ENCODE measurements at regions not wholly inside any gene's neighbourhood (a gene's known extent, or its start where the extent isn't known, plus 50 kb on each side); places are given as distances from the start of the nearest gene placed in this dataset.
"Not testable (repeated sequence)": the region's sequence is repeated elsewhere in the genome, so short reads cannot be mapped to it uniquely, and the experiment has no call there.

GRCh38 chr4:141484298-141484697 lies 152.1 kb upstream of the IL15 start:
- H3K27me3 Mint-ChIP-seq; H3K36me3 ChIP-seq (ENCODE audit: control insufficient read depth, insufficient read depth, low read length); ATAC-seq (ENCODE audit: low read depth in 2 of 2); H3K4me3 ChIP-seq (ENCODE audit: low read depth, low read length); H3K36me3 Mint-ChIP-seq; H3K27me3 ChIP-seq (ENCODE audit: control insufficient read depth, insufficient read depth, low read length); H3K27ac ChIP-seq (ENCODE audit: insufficient read depth, low read length, poor library complexity, severe bottlenecking); H3K4me1 ChIP-seq (ENCODE audit: control insufficient read depth, insufficient read depth, low read length, poor library complexity, severe bottlenecking); H3K4me1 Mint-ChIP-seq; H3K27ac Mint-ChIP-seq; H3K4me3 Mint-ChIP-seq; DNase-seq: not testable (repeated sequence)
- H3K9me3 ChIP-seq (ENCODE audit: control insufficient read depth in 2 of 2, low read length in 2 of 2), result peaks cover 3 to 18% of the 10 kb centered on the region in 2 experiments
- peaks cover 5 to 33% (median 8%) of the 10 kb centered on the region in 7 donors for H3K9me3 Mint-ChIP-seq

DNA sequence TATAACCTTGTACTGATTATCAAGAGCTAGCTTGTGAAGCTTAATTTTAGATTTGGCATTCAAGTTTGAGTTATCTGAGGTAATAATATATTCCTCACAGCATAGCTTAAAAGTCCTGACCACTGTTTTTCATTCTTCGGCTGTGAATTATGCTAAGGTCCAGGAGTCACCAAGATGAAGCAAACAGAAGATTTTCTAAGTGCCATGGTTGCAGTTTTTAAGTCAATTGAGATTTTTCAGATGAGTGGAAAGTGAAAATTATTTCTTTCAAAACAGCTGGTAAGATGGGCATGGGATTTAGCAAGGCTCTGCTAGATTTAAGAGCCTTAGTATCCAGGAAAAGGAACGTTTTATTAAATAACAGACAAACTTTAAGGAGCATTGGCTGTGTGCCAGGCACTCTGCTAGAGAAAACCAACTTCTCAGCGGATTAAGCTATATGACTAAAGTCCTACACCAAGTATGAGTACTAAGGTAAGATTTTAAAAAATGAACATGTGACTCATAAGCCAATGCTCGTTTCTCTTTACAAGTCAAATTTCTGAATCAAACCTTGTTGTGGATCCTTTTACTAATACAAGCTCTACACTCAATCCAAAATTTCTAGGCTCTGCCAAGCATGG lies 149.9 kb upstream of the IL15 start:
- no peak overlapping the region for H3K27ac Mint-ChIP-seq
- no peaks in the 10 kb centered on the region for H3K27me3 Mint-ChIP-seq
- peaks cover 0 to 18% (median 6%) of the 10 kb centered on the region in 7 donors for H3K9me3 Mint-ChIP-seq
- no peaks in the 10 kb centered on the region for H3K27me3 ChIP-seq (ENCODE audit: control insufficient read depth, insufficient read depth, low read length)
- no peak for ATAC-seq (ENCODE audit: low read depth in 2 of 2)
- DNase-seq, result no peak
- no peaks in the 10 kb centered on the region for H3K4me1 ChIP-seq (ENCODE audit: control insufficient read depth, insufficient read depth, low read length, poor library complexity, severe bottlenecking)
- no peaks in the 10 kb centered on the region for H3K36me3 ChIP-seq (ENCODE audit: control insufficient read depth, insufficient read depth, low read length)
- H3K4me1 Mint-ChIP-seq, result no peaks in the 10 kb centered on the region
- peaks cover 0 to 9% of the 10 kb centered on the region in 2 experiments for H3K9me3 ChIP-seq (ENCODE audit: control insufficient read depth in 2 of 2, low read length in 2 of 2)
- no peak overlapping the region for H3K4me3 Mint-ChIP-seq
- H3K4me3 ChIP-seq (ENCODE audit: low read depth, low read length), result no peak overlapping the region
- H3K36me3 Mint-ChIP-seq, result no peaks in the 10 kb centered on the region
- H3K27ac ChIP-seq (ENCODE audit: insufficient read depth, low read length, poor library complexity, severe bottlenecking), result no peak overlapping the region

- H3K4me3 Mint-ChIP-seq, result no peak overlapping the region
These were observed 138.8 kb upstream of the IL15 start for GRCh38 chr4:141497627-141498026.

GRCh38 chr4:141499261-141499853 lies 137.0 kb upstream of the IL15 start:
- no peak overlapping the region for H3K27ac ChIP-seq (ENCODE audit: insufficient read depth, low read length, poor library complexity, severe bottlenecking)
- no peaks in the 10 kb centered on the region for H3K27me3 ChIP-seq (ENCODE audit: control insufficient read depth, insufficient read depth, low read length)
- no peaks in the 10 kb centered on the region for H3K36me3 ChIP-seq (ENCODE audit: control insufficient read depth, insufficient read depth, low read length)
- H3K4me1 ChIP-seq (ENCODE audit: control insufficient read depth, insufficient read depth, low read length, poor library complexity, severe bottlenecking), result no peaks in the 10 kb centered on the region
- H3K4me1 Mint-ChIP-seq, result no peaks in the 10 kb centered on the region
- peaks cover 4% of the 10 kb centered on the region for H3K27me3 Mint-ChIP-seq
- DNase-seq (no peak), ATAC-seq (ENCODE audit: low read depth in 2 of 2) (no peak)
- no peak overlapping the region for H3K4me3 Mint-ChIP-seq
- H3K9me3 ChIP-seq (ENCODE audit: control insufficient read depth in 2 of 2, low read length in 2 of 2), result no peaks in the 10 kb centered on the region
- no peak overlapping the region for H3K4me3 ChIP-seq (ENCODE audit: low read depth, low read length)
- no peak overlapping the region for H3K27ac Mint-ChIP-seq
- H3K36me3 Mint-ChIP-seq, result no peaks in the 10 kb centered on the region
- H3K9me3 Mint-ChIP-seq, result peaks cover 0 to 2% (median 0%) of the 10 kb centered on the region in 7 donors

More at GRCh38 chr4:141497627-141498026, 138.8 kb upstream of the IL15 start:
- Mint-ChIP-seq H3K9me3 (peaks cover 0 to 2% (median 0%) of the 10 kb centered on the region in 7 donors), H3K36me3 (no peaks in the 10 kb centered on the region), H3K27ac (no peak overlapping the region), H3K27me3 (peaks cover 4% of the 10 kb centered on the region), H3K4me1 (no peaks in the 10 kb centered on the region)
- no peak for DNase-seq
- H3K4me3 ChIP-seq (ENCODE audit: low read depth, low read length), result no peak overlapping the region
- no peaks in the 10 kb centered on the region for H3K36me3 ChIP-seq (ENCODE audit: control insufficient read depth, insufficient read depth, low read length)
- no peaks in the 10 kb centered on the region for H3K9me3 ChIP-seq (ENCODE audit: control insufficient read depth in 2 of 2, low read length in 2 of 2)
- no peaks in the 10 kb centered on the region for H3K27me3 ChIP-seq (ENCODE audit: control insufficient read depth, insufficient read depth, low read length)
- H3K4me1 ChIP-seq (ENCODE audit: control insufficient read depth, insufficient read depth, low read length, poor library complexity, severe bottlenecking), result no peaks in the 10 kb centered on the region
- H3K27ac ChIP-seq (ENCODE audit: insufficient read depth, low read length, poor library complexity, severe bottlenecking), result no peak overlapping the region
- ATAC-seq (ENCODE audit: low read depth in 2 of 2), result no peak

DNA sequence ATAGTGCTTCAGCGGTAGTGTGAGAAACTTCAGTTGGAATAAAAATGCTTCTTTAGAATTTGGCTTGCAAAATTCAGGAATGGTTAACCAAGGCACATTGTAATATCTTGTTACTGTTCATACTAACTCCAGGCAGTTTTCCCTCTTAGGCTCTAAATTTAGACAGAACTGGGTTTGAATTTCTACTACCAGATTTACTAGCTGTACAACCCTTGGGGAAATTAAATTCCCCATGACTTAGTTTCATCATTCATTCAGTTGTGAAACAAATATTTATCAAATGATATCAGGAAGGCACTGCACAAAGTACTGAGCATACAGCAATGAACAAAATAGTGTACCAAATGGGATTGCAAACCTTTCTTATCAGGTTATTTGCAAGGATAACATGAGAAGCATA lies 135.0 kb upstream of the IL15 start:
- H3K4me1 ChIP-seq (ENCODE audit: control insufficient read depth, insufficient read depth, low read length, poor library complexity, severe bottlenecking), result no peaks in the 10 kb centered on the region
- no peak overlapping the region for H3K27ac ChIP-seq (ENCODE audit: insufficient read depth, low read length, poor library complexity, severe bottlenecking)
- no peaks in the 10 kb centered on the region for H3K27me3 ChIP-seq (ENCODE audit: control insufficient read depth, insufficient read depth, low read length)
- H3K36me3 ChIP-seq (ENCODE audit: control insufficient read depth, insufficient read depth, low read length), result no peaks in the 10 kb centered on the region
- no peaks in the 10 kb centered on the region for H3K9me3 ChIP-seq (ENCODE audit: control insufficient read depth in 2 of 2, low read length in 2 of 2)
- Mint-ChIP-seq H3K4me1 (no peaks in the 10 kb centered on the region), H3K27me3 (no peaks in the 10 kb centered on the region), H3K36me3 (no peaks in the 10 kb centered on the region), H3K4me3 (no peak overlapping the region), H3K9me3 (peaks cover 0 to 2% (median 0%) of the 10 kb centered on the region in 7 donors), H3K27ac (no peak overlapping the region)
- ATAC-seq (ENCODE audit: low read depth in 2 of 2) (no peak), DNase-seq (no peak)
- no peak overlapping the region for H3K4me3 ChIP-seq (ENCODE audit: low read depth, low read length)

- H3K27ac Mint-ChIP-seq, result no peak overlapping the region
- Histone ChIP-seq H3K36me3 (ENCODE audit: control insufficient read depth, insufficient read depth, low read length) (no peaks in the 10 kb centered on the region), H3K9me3 (ENCODE audit: control insufficient read depth in 2 of 2, low read length in 2 of 2) (no peaks in the 10 kb centered on the region), H3K4me1 (ENCODE audit: control insufficient read depth, insufficient read depth, low read length, poor library complexity, severe bottlenecking) (no peaks in the 10 kb centered on the region), H3K27me3 (ENCODE audit: control insufficient read depth, insufficient read depth, low read length) (no peaks in the 10 kb centered on the region), H3K4me3 (ENCODE audit: low read depth, low read length) (no peak overlapping the region), H3K27ac (ENCODE audit: insufficient read depth, low read length, poor library complexity, severe bottlenecking) (no peak overlapping the region)
- no peak overlapping the region for H3K4me3 Mint-ChIP-seq
- no peaks in the 10 kb centered on the region for H3K27me3 Mint-ChIP-seq
- ATAC-seq (ENCODE audit: low read depth in 2 of 2) (no peak), DNase-seq (no peak)
- no peaks in the 10 kb centered on the region for H3K36me3 Mint-ChIP-seq
- H3K9me3 Mint-ChIP-seq, result peaks cover 0 to 2% (median 0%) of the 10 kb centered on the region in 7 donors
- H3K4me1 Mint-ChIP-seq, result no peaks in the 10 kb centered on the region
These were observed 134.5 kb upstream of the IL15 start for GRCh38 chr4:141501931-141502330.

GRCh38 chr4:141502755-141503154 lies 133.6 kb upstream of the IL15 start:
- no peaks in the 10 kb centered on the region for H3K4me1 ChIP-seq (ENCODE audit: control insufficient read depth, insufficient read depth, low read length, poor library complexity, severe bottlenecking)
- H3K4me3 ChIP-seq (ENCODE audit: low read depth, low read length), result no peak overlapping the region
- H3K36me3 ChIP-seq (ENCODE audit: control insufficient read depth, insufficient read depth, low read length), result no peaks in the 10 kb centered on the region
- ATAC-seq (ENCODE audit: low read depth in 2 of 2) (no peak), DNase-seq (no peak)
- no peaks in the 10 kb centered on the region for H3K36me3 Mint-ChIP-seq
- no peaks in the 10 kb centered on the region for H3K27me3 ChIP-seq (ENCODE audit: control insufficient read depth, insufficient read depth, low read length)
- no peak overlapping the region for H3K4me3 Mint-ChIP-seq
- no peaks in the 10 kb centered on the region for H3K4me1 Mint-ChIP-seq
- H3K9me3 ChIP-seq (ENCODE audit: control insufficient read depth in 2 of 2, low read length in 2 of 2), result no peaks in the 10 kb centered on the region
- peaks cover 0 to 2% (median 0%) of the 10 kb centered on the region in 7 donors for H3K9me3 Mint-ChIP-seq
- H3K27me3 Mint-ChIP-seq, result no peaks in the 10 kb centered on the region
- no peak overlapping the region for H3K27ac Mint-ChIP-seq
- no peak overlapping the region for H3K27ac ChIP-seq (ENCODE audit: insufficient read depth, low read length, poor library complexity, severe bottlenecking)

DNA sequence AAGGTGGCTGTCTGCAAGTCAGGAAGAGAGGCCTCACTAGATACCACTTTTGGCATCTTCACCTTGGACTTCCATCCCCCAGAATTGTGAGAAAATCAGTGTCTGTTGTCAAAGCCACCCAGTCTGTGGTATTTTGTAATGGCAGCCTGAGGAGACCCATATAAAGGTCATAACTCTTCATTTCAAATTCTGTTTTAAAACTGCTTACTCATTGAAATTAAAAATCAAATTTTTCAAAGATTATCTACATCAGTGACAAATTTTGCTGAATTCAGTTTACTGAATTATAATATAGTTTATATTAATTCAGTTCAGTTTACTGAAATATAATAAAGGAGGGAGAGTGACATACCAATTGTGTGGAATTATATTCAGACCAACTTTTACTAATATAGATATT lies 133.1 kb upstream of the IL15 start:
- Histone ChIP-seq H3K36me3 (ENCODE audit: control insufficient read depth, insufficient read depth, low read length) (no peaks in the 10 kb centered on the region), H3K27me3 (ENCODE audit: control insufficient read depth, insufficient read depth, low read length) (no peaks in the 10 kb centered on the region), H3K4me1 (ENCODE audit: control insufficient read depth, insufficient read depth, low read length, poor library complexity, severe bottlenecking) (no peaks in the 10 kb centered on the region), H3K4me3 (ENCODE audit: low read depth, low read length) (no peak overlapping the region), H3K27ac (ENCODE audit: insufficient read depth, low read length, poor library complexity, severe bottlenecking) (no peak overlapping the region), H3K9me3 (ENCODE audit: control insufficient read depth in 2 of 2, low read length in 2 of 2) (no peaks in the 10 kb centered on the region)
- H3K9me3 Mint-ChIP-seq, result peaks cover 0 to 2% (median 0%) of the 10 kb centered on the region in 7 donors
- DNase-seq (no peak), ATAC-seq (ENCODE audit: low read depth in 2 of 2) (no peak)
- no peaks in the 10 kb centered on the region for H3K27me3 Mint-ChIP-seq
- H3K4me1 Mint-ChIP-seq, result no peaks in the 10 kb centered on the region
- H3K4me3 Mint-ChIP-seq, result no peak overlapping the region
- H3K27ac Mint-ChIP-seq, result no peak overlapping the region
- H3K36me3 Mint-ChIP-seq, result no peaks in the 10 kb centered on the region

Data from CD4-positive, CD25-positive, alpha-beta regulatory T cell (primary cell).